Gastrocnemius medialis (tissue), 4 donors: ENCODE measurements at regions not wholly inside any gene's neighbourhood (a gene's known extent, or its start where the extent isn't known, plus 50 kb on each side); places are given as distances from the start of the nearest gene placed in this dataset.

Source experiments
- ATAC-seq, 2 donors: fragments of 150-250 bp; one replicate each; pipeline ENCODE4 v1.9.1; 2016
- DNase-seq, 2 donors: peaks; one replicate each; pipeline ENCODE4 v3.0.0-alpha.2; 2019
- H3K27ac ChIP-seq, 4 donors: fragments of 200-600 bp; sonication (generic); 1 replicate in 1 of 4; 2 replicates in 3 of 4; pipeline ENCODE4 v1.5.1; 2016 to 2018; ENCODE audit warnings: mild to moderate bottlenecking in 2 of 4, moderate library complexity in 1 of 4
- H3K27me3 ChIP-seq, 3 donors: fragments of 200-600 bp; sonication (generic) in 2 of 3; 1 replicate in 1 of 3; 2 replicates in 2 of 3; pipeline versions ENCODE4 v1.5.1 to v1.6.0; 2016 to 2019; ENCODE audit warnings: mild to moderate bottlenecking in 1 of 3, moderate library complexity in 1 of 3
- H3K36me3 ChIP-seq, 2 donors: fragments of 200-600 bp; sonication (generic) in 1 of 2; one replicate each; pipeline ENCODE4 v1.5.1; 2017 to 2018
- H3K4me1 ChIP-seq, 2 donors: fragments of 200-600 bp; sonication (generic) in 1 of 2; one replicate each; pipeline ENCODE4 v1.5.1; 2016 to 2017; ENCODE audit warnings: mild to moderate bottlenecking in 2 of 2
- H3K4me3 ChIP-seq, 4 donors: fragments of 200-600 bp; sonication (generic) in 3 of 4; 1 replicate in 1 of 4; 2 replicates in 3 of 4; pipeline ENCODE4 v1.5.1; 2016 to 2019; ENCODE audit warnings: mild to moderate bottlenecking in 2 of 4
- H3K9me3 ChIP-seq, 3 donors: fragments of 200-600 bp; sonication (generic) in 2 of 3; 1 replicate in 1 of 3; 2 replicates in 2 of 3; pipeline ENCODE4 v1.5.1; 2016 to 2019
- POLR2A ChIP-seq, 2 donors: fragments of 450-650 bp; IDR thresholded peaks; one replicate each; pipeline ENCODE4 v1.6.1; 2017; ENCODE audit warnings: antibody characterized with exemption in 2 of 2, mild to moderate bottlenecking in 2 of 2, moderate library complexity in 2 of 2
- in situ Hi-C, 4 donors: fragments of 200-750 bp; cut with MboI; loops; one replicate each; pipeline versions ENCODE4 v1.15.0 to v1.8.0; 2017; ENCODE audit warnings: low sequenced_read_pairs in 4 of 4
- intact Hi-C: fragments of 100-400 bp; cut with DNase I; formaldehyde crosslinking; loops from one replicate; pipeline ENCODE4 v1.15.1; 2023; ENCODE audit warnings: low total_unique reads
- TF ChIP-seq, protein P1 (sequence below), 5 experiments: fragments of 450-650 bp in 3 of 5; fragments of 200-600 bp in 2 of 5; sonication (generic) in 2 of 5; IDR thresholded peaks in 4 of 5; conservative IDR thresholded peaks in 1 of 5; 1 replicate in 4 of 5; 2 replicates in 1 of 5; pipeline ENCODE4 v1.5.1; 2016 to 2019; ENCODE audit warnings: antibody characterized with exemption in 5 of 5, mild to moderate bottlenecking in 3 of 5, moderate library complexity in 3 of 5

DNA sequence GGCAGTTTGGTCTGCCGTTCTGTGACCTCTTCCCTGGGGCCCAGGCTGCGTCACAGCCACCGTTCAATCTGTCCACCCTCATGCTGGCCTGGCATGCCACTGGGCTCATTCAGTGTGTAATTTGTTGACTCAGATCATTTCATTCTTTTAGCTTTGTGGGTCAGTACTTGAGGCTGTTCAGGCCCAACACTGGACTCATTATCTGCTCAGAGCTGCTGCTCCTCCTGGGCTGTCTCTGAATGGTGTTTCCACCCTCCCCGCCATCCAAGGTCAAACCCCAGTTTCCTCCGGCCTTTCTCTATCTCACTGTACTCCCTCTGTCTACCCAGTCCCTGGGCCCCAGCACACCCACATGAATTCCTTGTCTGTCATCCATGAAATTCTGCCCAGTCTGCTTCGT is 152.4 kb upstream of the NCK2 start:
- Histone ChIP-seq H3K27me3 (no peaks in the 10 kb centered on the region), H3K4me1 (no peaks in the 10 kb centered on the region), H3K27ac (no peak overlapping the region), H3K36me3 (no peaks in the 10 kb centered on the region), H3K4me3 (no peak overlapping the region), H3K9me3 (no peaks in the 10 kb centered on the region)
- in situ Hi-C loops, result no loop called here
- intact Hi-C loops, result no loop called here
- TF ChIP-seq, protein P1, sequence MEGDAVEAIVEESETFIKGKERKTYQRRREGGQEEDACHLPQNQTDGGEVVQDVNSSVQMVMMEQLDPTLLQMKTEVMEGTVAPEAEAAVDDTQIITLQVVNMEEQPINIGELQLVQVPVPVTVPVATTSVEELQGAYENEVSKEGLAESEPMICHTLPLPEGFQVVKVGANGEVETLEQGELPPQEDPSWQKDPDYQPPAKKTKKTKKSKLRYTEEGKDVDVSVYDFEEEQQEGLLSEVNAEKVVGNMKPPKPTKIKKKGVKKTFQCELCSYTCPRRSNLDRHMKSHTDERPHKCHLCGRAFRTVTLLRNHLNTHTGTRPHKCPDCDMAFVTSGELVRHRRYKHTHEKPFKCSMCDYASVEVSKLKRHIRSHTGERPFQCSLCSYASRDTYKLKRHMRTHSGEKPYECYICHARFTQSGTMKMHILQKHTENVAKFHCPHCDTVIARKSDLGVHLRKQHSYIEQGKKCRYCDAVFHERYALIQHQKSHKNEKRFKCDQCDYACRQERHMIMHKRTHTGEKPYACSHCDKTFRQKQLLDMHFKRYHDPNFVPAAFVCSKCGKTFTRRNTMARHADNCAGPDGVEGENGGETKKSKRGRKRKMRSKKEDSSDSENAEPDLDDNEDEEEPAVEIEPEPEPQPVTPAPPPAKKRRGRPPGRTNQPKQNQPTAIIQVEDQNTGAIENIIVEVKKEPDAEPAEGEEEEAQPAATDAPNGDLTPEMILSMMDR (IDR thresholded peaks at IDR 0.05 in 4 of 5, conservative IDR thresholded peaks at IDR 0.05 in 1 of 5), result no peak
- DNase-seq, result no peak
- no peak for ATAC-seq

DNA sequence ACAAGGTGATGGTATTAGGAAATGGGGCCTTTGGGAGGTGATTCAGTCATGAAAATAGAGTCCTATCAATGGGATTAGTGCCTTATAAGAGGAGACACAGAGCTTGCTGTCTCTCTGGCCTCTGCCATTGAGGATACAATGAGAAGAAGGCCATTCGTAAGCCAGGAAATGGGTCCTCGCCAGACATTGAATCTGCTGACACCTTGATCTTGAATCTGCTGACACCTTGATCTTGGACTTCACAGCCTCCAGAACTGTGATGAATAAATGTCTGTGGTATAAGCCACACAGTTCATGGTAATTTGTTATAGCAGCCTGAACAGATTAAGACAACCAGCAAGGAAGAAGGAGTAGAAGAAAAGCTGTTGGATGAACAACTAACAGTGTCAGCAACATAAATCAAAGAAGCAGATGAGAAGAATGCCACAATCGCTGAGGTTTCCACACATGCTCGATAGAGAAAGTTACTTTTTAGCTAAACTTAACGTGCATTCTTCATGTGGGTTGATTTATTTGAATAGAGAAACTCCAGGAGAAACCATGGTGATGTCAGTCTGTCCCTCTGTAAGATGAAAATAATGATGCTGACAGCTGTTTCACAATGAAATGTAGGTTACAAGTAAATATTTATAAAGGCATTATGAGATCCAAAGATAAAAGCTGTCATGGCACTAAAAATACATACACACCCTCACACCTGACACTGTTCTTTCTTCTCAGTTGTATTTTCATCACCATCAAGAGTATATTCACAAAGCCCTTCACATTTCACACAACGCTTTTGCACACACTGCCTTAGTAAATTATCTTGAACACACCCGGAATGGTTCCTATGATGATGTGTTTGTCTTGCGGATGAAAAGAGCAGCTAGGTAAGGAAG is 153.7 kb upstream of the NCK2 start:
- DNase-seq (no peak), ATAC-seq (no peak)
- TF ChIP-seq, protein P1 (IDR thresholded peaks at IDR 0.05 in 4 of 5, conservative IDR thresholded peaks at IDR 0.05 in 1 of 5), result no peak
- no peak for TF ChIP-seq POLR2A (IDR thresholded peaks at IDR 0.05)
- in situ Hi-C loops, result no loop called here
- Histone ChIP-seq H3K9me3 (no peaks in the 10 kb centered on the region), H3K4me1 (no peaks in the 10 kb centered on the region), H3K27ac (no peak overlapping the region), H3K27me3 (no peaks in the 10 kb centered on the region), H3K4me3 (no peak overlapping the region), H3K36me3 (no peaks in the 10 kb centered on the region)
- intact Hi-C loops, result no loop called here

DNA sequence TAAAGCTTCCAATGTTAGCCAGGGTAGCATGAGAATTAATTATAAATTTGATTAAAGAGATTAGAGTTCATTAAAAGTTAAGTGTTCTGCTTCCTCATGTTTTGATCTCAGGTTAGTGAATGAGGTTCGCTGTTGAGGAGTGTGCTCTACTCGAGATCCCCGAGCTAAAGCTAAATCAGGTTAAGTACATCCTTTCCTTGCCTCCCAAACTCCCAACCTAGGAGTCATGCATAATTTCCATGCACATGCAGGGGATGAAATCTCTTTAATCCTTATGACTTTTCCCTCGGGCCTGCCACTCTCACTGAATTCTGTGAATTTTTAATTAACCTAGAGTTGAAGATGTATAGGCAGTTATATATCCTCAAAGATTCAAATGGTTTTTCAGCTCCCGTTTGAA is 156.1 kb upstream of the NCK2 start:
- ATAC-seq (no peak), DNase-seq (no peak)
- no peaks in the 10 kb centered on the region for H3K36me3 ChIP-seq
- no peak overlapping the region for H3K27ac ChIP-seq
- intact Hi-C loops (no loop called here), in situ Hi-C loops (no loop called here)
- H3K4me3 ChIP-seq, result no peak overlapping the region
- no peaks in the 10 kb centered on the region for H3K27me3 ChIP-seq
- no peaks in the 10 kb centered on the region for H3K4me1 ChIP-seq
- H3K9me3 ChIP-seq, result no peaks in the 10 kb centered on the region
- no peak for TF ChIP-seq POLR2A (IDR thresholded peaks at IDR 0.05)
- TF ChIP-seq, protein P1 (IDR thresholded peaks at IDR 0.05 in 4 of 5, conservative IDR thresholded peaks at IDR 0.05 in 1 of 5), result no peak

DNA sequence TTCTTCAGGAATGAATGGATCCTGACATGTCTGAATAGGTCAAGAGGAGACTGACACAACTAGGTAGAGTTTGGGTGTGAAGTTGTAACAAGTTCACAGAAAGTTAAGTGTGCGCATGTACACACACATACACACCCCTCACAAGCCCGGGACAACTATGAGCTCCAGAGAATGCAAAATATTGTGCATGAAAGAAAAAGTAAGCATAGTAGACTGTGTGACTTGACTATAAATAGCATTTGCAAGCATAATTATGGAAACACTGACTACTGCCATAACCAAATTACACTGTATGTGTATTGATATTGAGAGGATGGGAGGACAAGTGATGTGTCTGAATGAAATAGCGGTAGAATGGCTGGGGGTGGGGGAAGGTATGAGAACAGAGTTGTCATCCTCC is 157.1 kb upstream of the NCK2 start:
- Histone ChIP-seq H3K9me3 (no peaks in the 10 kb centered on the region), H3K27ac (no peak overlapping the region), H3K27me3 (no peaks in the 10 kb centered on the region), H3K4me1 (no peaks in the 10 kb centered on the region), H3K4me3 (no peak overlapping the region), H3K36me3 (no peaks in the 10 kb centered on the region)
- ATAC-seq (no peak), DNase-seq (no peak)
- in situ Hi-C loops (no loop called here), intact Hi-C loops (no loop called here)
- TF ChIP-seq POLR2A (IDR thresholded peaks at IDR 0.05), result no peak
- TF ChIP-seq, protein P1 (IDR thresholded peaks at IDR 0.05 in 4 of 5, conservative IDR thresholded peaks at IDR 0.05 in 1 of 5), result no peak
